HG02571 (cell line): ENCODE measurements at regions not wholly inside any gene's neighbourhood (a gene's known extent, or its start where the extent isn't known, plus 50 kb on each side); places are given as distances from the start of the nearest gene placed in this dataset.
"Not testable (repeated sequence)": the region's sequence is repeated elsewhere in the genome, so short reads cannot be mapped to it uniquely, and the experiment has no call there.

ENCODE experiments used
- ATAC-seq: cut with Tn5 transposase; IDR thresholded peaks from one replicate; pipeline ENCODE4 v1.9.1; 2021; ENCODE audit warnings: mild to moderate bottlenecking, moderate library complexity; ENCODE audit not compliant: unreplicated experiment

- ATAC-seq: no peak
These were observed 310.9 kb upstream of the MAOA start for GRCh38 chrX:43345166-43345565.

- no peak for ATAC-seq
These were observed 306.7 kb upstream of the MAOA start for GRCh38 chrX:43349363-43349762.

DNA sequence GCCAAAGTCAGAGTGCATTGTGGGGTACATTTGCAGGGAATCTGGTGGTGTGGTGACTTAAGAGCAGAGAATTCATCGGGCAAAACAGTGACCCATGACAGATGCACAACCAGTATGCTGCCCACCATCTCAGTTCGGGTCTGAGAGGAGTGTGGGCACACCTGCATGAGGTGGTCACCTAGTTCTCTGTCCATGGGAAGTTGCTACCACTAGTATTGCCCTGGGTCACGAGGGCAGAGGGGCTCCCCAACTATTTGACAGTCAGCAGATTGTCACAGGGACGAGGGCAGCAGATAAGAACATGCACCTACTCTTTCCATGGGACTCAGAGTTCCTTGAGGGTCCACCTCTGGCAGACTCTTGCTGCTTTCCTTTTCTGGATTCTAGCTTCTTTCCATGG, 305.2 kb upstream of the MAOA start:
- ATAC-seq: no peak

DNA sequence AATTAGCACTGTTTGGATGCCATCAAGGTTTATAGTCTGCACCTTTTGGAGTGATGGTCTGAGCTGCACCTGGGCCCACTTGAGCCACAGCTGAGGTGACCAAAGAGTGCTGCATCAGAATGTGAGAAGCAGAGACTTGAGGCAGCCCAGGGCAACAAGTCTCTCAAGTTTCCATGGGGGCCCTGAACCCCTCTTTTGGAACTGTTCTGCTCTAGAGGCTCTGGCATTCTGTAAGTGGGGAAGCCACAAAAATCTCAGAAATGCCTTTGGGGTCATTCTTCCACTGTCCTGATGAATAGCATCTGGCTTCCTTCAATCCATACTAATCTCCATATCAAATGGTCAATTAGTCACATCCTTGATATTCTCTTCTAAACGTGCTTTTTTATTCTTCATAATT, 298.4 kb upstream of the MAOA start:
- no peak for ATAC-seq

DNA sequence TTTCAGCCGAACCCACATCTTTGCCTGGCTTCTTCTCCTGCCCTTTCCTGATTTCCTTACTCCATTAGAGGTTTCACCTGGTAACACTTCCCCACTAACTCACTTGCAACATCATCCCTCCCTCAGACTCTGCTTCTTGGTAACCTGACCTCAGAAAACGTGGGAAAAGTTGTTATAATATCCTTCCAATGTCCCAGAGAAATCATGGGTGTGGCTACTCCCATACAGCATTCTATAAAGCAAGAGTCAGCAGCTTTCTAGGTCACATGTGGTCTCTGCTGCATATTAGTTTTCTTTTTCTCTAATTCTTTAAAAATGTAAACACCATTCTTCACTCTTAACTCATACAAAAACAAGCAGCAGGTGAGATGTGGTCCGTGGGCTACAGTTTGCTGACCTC, 283.1 kb upstream of the MAOA start:
- no peak for ATAC-seq

- no peak for ATAC-seq
These were observed 281.0 kb upstream of the MAOA start for GRCh38 chrX:43375136-43375535.

DNA sequence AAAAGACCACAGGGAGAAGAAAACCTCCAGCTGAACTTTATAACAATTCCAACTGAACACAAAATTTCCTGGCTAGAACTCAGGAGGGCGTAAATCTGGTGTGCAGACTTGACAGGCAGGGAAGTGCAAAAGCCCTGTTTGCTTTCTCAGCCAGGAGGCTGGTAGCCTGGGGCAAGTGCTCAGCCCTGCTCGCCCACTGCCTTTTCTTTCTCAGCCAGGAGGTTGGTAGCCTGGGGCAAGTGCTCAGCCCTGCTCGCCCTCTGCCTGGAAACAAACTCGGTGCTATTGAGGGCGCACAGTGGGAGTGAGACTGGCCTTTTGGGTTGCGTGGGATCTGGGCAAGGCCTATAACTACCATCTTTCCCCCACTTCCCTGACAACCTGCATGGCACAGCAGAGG, 275.4 kb upstream of the MAOA start:
- no peak for ATAC-seq

- no peak for ATAC-seq
These were observed 269.2 kb upstream of the MAOA start for GRCh38 chrX:43386875-43387274.

DNA sequence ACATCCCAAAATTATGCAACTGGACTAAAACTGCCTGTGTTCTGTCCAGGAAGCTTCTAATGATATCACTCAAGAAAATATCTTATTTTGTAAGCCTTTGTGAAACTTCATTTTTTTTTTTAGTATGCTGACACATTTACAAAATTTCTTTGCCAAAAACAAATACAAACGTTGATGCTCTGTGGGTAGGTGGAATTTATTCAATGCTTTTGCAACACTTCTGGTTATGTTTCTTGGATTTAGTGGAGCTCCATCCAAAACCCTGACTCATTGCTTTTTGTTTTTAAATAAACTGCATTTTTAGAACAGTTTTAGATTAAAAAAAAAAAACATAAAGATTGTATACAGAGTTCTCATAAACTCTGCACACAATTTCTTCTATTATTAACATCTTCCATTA, 250.9 kb upstream of the MAOA start:
- ATAC-seq: no peak

DNA sequence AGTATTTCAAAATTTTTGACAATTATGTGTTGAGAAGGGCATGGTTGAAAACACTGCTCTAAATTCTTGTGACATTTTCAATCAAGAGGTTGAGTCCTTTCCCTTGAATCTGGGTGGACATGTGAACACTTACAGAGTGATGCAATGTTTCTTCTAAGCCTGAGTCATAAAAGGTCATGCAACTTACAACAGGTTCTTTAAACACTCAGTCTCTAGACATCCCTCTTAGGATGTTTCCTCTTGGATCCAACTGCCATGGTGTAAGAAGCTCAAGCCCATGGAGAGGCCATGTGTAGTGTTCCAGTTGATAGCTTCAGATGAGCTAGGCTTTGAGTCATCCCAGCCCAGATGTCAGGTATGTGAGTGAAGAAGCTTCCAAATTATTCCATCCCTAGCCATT, 232.2 kb upstream of the MAOA start:
- ATAC-seq: no peak

GRCh38 chrX:43436517-43436916, 219.6 kb upstream of the MAOA start:
- ATAC-seq: no peak

GRCh38 chrX:43446752-43447151, 209.3 kb upstream of the MAOA start:
- no peak for ATAC-seq

GRCh38 chrX:43448688-43449087, 207.4 kb upstream of the MAOA start:
- ATAC-seq: no peak

- ATAC-seq: no peak
These were observed 205.7 kb upstream of the MAOA start for GRCh38 chrX:43450355-43450754.

DNA sequence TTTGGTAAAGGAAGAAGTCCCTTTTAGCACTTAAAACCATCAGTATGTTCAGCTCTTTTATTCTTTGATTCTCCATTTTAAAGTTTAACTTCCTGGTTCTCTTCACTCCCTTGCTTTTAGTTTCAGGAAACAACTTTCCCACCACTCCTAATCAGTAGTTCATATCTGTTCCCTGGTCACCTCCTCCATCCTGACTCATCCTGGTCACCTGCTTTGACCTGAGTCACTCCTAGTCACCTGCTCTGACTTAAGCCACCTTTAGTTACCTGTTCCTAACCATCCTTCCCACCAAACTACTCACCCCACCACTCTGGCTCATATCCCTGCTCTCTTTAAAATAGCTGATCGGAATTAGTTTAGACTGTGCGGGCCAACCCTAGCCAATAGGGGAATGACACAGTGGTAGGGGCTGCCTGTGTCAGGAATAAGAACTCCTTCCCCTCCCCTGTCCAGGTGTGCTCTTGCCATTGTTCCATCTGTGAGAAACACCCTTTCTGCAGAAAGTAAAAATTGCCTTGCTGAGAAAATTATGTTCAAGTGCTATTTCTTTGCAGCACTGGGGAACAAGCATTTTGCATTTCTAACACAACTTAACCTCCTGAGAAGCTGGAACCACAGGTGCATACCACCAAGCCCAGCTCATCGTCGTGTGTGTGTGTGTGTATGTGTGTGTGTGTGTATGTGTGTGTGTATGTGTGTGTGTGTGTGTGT, 204.0 kb upstream of the MAOA start:
- ATAC-seq: not testable (repeated sequence)

DNA sequence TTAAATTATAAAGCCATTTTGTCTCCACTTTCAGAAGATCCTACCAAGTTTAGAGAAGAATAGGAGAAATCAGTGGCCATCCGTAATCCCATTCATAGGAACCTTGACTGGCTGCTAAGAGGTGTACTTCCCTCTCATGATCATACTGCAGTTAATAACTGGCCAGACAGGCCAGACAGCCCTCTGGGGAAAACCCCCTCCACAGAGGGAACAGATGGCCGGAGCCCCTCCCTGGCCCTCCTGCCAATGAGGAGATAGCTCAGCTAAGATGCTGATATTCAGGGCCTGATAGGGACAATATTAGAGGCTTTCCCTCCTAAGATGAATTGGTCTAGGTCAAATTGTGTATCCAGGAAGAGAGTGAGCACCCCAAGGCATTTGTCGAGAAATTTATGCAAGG, 200.0 kb upstream of the MAOA start:
- no peak for ATAC-seq

GRCh38 chrX:43456906-43457305, 199.2 kb upstream of the MAOA start:
- ATAC-seq: no peak

DNA sequence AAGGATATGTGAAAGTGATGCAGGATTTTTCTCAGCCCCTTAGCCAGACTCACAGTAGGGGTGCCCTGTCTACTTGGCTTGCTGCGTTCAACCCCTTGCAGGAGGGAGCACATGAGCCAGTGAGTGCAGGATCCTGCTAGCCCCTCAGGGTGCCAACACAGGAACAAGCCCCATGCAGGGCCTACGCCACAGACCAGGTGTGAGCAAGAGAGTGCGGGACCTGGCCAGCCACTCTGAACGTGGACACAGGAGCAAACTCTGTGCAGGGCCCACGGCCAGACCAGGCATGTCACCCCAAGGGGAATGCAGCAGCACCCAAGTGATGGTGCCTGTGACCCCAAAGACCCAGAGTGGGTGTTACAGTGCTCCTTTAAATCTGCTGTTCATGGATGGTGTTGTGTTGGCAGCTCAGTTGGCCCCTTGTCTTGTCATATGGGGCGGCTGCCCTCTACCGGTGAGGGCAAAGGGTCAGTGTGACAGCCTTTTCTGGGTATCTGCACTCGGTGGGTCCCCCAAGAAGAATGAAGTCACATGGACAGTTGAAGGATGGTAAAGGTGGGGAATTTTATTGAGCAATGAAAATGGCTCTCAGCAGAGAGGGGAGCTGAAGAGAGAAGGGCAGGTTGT, 188.4 kb upstream of the MAOA start:
- no peak for ATAC-seq

- no peak for ATAC-seq
These were observed 186.6 kb upstream of the MAOA start for GRCh38 chrX:43469391-43470054.

DNA sequence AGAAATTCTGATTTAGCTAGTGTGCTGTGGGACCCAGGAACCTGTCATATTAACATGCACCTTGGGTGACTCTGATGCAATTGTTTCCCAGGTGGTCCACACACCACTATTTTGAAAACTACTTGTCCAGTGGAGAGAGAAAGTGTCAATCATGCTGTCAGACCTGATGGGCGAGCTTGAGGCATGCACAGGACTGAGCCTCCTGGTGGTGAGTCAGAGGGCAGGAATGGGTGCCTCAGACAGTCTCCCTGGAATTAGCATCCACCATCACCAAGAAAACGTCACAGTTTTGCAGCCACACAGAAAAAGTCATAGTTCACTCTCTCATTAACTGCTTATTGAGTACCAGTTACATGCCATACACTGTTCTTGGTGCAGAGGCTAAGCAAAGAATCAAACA, 181.8 kb upstream of the MAOA start:
- no peak for ATAC-seq

- no peak for ATAC-seq
These were observed 177.0 kb upstream of the MAOA start for GRCh38 chrX:43479070-43479469.

DNA sequence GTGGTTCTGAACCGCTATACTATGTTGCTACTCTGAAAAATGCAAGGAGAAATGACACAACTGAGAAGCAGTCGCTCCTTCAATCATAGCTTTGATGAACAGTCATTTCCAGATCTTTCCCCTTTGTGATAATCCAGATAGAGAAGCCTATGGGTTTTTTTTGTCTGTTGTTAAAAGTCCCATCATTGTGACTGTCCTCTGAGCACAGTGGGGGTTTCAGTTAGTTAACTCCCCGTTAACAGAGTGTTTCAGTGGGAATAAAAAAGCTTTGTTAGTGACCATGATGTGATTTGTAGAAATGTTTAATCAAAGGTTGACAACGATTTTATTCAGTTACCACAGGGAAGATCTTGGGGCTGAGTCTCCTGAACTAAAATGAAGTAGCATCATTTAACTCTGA, 176.2 kb upstream of the MAOA start:
- no peak for ATAC-seq
